A673 (cell line): ENCODE measurements at regions not wholly inside any gene's neighbourhood (a gene's known extent, or its start where the extent isn't known, plus 50 kb on each side); places are given as distances from the start of the nearest gene placed in this dataset.

Experiments
- BruUV-seq: library from RNA; stranded (reverse); fragments of 400-500 nt; replicated peaks from 2 replicates; lab custom pipeline; 2021; lab: Mats Ljungman, UMichigan
- CTCF ChIA-PET: fragments of 300-600 bp; sonication (Branson Sonifier 250); formaldehyde crosslinking; loops from one replicate; lab custom pipeline; 2022; ENCODE audit warnings: antibody characterized with exemption; lab: Charles Lee
- POLR2A ChIA-PET: fragments of 300-600 bp; sonication (Branson Sonifier 250); formaldehyde crosslinking; loops from one replicate; lab custom pipeline; 2022; ENCODE audit warnings: antibody characterized with exemption; ENCODE audit not compliant: low non-redundant PET; lab: Charles Lee
- DNase-seq: peaks from one replicate; pipeline ENCODE4 v3.0.0-alpha.2; 2015; ENCODE audit warnings: low spot score
- H3K27ac ChIP-seq: fragments of 200-600 bp; sonication (generic); 2 replicates; pipeline ENCODE4 v1.5.1; 2016; ENCODE audit warnings: mixed run types, low read depth, mild to moderate bottlenecking, mixed read lengths, antibody characterized with exemption, low read length; ENCODE audit not compliant: poor library complexity, severe bottlenecking
- H3K27me3 ChIP-seq: fragments of 200-600 bp; sonication (generic); replicated peaks from 2 replicates; pipeline ENCODE4 v1.6.1; 2017; ENCODE audit warnings: mixed run types, low read depth, mild to moderate bottlenecking, mixed read lengths, antibody characterized with exemption, low read length; ENCODE audit not compliant: insufficient read depth, poor library complexity
- H3K36me3 ChIP-seq: fragments of 200-600 bp; sonication (generic); 2 replicates; pipeline ENCODE4 v1.6.1; 2016; ENCODE audit warnings: mixed run types, mild to moderate bottlenecking, mixed read lengths, antibody characterized with exemption, low read length; ENCODE audit not compliant: insufficient read depth, poor library complexity, severe bottlenecking
- H3K4me1 ChIP-seq: fragments of 200-600 bp; sonication (generic); 2 replicates; pipeline ENCODE4 v1.6.1; 2017; ENCODE audit warnings: mixed run types, mild to moderate bottlenecking, mixed read lengths, antibody characterized with exemption, low read length; ENCODE audit not compliant: insufficient read depth, poor library complexity, severe bottlenecking
- H3K4me3 ChIP-seq: fragments of 200-600 bp; sonication (generic); 2 replicates; pipeline ENCODE4 v1.5.1; 2016; ENCODE audit warnings: low read depth, mixed run types, mild to moderate bottlenecking, mixed read lengths, low read length; ENCODE audit not compliant: poor library complexity, severe bottlenecking
- H3K9me3 ChIP-seq: fragments of 200-600 bp; sonication (generic); 2 replicates; pipeline ENCODE4 v1.6.1; 2016; ENCODE audit warnings: mixed run types, low read depth, mild to moderate bottlenecking, mixed read lengths, antibody characterized with exemption, low read length; ENCODE audit not compliant: poor library complexity, severe bottlenecking
- CTCF ChIP-seq: fragments of 300-800, 200-600 bp; sonication (generic); conservative IDR thresholded peaks from 2 replicates; pipeline ENCODE4 v1.5.1; 2017; ENCODE audit warnings: low read depth, mild to moderate bottlenecking, antibody characterized with exemption, low read length, moderate library complexity, mixed read lengths
- EZH2 ChIP-seq: fragments of 200-600 bp; sonication (generic); IDR thresholded peaks from 2 replicates; pipeline ENCODE4 v1.6.1; 2017; ENCODE audit warnings: borderline replicate concordance, low read depth, mild to moderate bottlenecking, mixed read lengths, antibody characterized with exemption, low read length; ENCODE audit not compliant: poor library complexity, severe bottlenecking
- intact Hi-C: fragments of 100-400 bp; cut with micrococcal nuclease; formaldehyde crosslinking; loops from one replicate; pipeline ENCODE4 v1.10.0; 2022; ENCODE audit not compliant: unreplicated experiment

DNA sequence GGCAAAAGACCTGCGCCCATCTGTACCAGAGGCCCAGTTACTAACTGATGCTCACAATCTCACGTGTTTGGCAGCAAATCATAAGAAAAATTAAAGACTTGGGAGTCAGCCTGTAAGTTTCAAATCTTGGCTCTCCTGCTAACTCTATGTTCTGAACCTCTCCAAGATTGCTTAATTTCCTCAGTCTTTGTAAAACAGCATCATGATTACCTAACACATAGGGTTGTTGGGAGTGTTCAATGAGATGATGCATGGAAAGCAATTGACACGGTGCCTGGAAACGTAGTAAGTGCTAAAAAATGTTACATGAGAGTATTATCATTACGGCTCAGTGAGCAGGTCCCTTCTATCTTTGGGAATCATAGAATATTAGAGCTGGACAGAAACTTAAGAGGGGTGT is 497.6 kb upstream of the TCF4 start:
- CTCF ChIA-PET = no interaction called here

DNA sequence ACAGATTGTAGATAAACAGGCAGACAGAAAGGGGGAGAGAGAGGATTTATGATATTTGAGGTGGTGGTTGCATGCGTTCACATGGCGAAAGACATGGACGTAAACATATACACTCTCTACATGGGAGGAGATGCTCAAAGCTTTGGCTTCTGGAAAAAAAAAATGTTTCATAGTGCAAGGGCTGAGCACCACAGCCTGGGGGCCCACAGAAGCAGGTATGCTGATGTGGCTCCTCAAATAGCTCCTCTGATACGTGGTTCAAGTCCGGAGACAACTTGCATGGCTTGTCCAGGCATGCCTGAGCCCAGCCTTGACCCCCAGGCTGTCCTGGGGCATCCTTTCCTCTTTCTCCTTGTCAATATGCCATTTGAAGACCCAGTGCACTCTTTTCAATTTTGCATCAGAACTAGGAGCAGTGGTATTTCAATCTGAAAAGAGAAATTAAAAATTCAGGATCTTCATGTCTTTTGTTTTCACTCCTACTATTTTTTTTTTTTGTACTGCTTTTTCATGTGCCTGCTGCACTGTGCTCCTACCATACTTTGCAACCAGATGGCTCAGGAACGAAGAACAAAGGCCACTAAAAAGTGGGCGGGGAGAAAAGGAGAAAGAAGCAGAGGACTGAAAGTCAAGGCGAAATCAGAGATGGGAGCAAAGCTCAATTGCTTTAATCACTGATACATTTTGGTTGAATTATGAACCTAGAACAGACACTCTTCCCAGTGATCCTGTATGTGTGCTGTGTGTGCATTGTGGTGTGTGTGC is 495.7 kb upstream of the TCF4 start:
- intact Hi-C loops = no loop called here
- H3K36me3 ChIP-seq = no peaks in the 10 kb centered on the region
- POLR2A ChIA-PET = no interaction called here
- DNase-seq = no peak
- H3K27ac ChIP-seq = no peak overlapping the region
- H3K9me3 ChIP-seq = no peaks in the 10 kb centered on the region
- no peak overlapping the region for H3K4me3 ChIP-seq
- H3K27me3 ChIP-seq = no peaks in the 10 kb centered on the region
- BruUV-seq = no TSS peak
- TF ChIP-seq CTCF (no peak), EZH2 (no peak)
- H3K4me1 ChIP-seq = no peaks in the 10 kb centered on the region
- CTCF ChIA-PET = no interaction called here

More for the DNA sequence above, 497.6 kb upstream of the TCF4 start:
- no peak overlapping the region for H3K4me3 ChIP-seq
- H3K9me3 ChIP-seq = no peaks in the 10 kb centered on the region
- no peaks in the 10 kb centered on the region for H3K36me3 ChIP-seq
- intact Hi-C loops = no loop called here
- POLR2A ChIA-PET = no interaction called here
- H3K27ac ChIP-seq = no peak overlapping the region
- peaks cover 5% of the 10 kb centered on the region for H3K27me3 ChIP-seq
- no TSS peak for BruUV-seq
- no peaks in the 10 kb centered on the region for H3K4me1 ChIP-seq
- TF ChIP-seq EZH2 (no peak), CTCF (no peak)
- DNase-seq = no peak

GRCh38 chr18:56083097-56083521 is 495.1 kb upstream of the TCF4 start:
- Histone ChIP-seq H3K9me3 (no peaks in the 10 kb centered on the region), H3K27me3 (no peaks in the 10 kb centered on the region), H3K36me3 (no peaks in the 10 kb centered on the region), H3K4me1 (no peaks in the 10 kb centered on the region), H3K4me3 (no peak overlapping the region), H3K27ac (no peak overlapping the region)
- no TSS peak for BruUV-seq
- no peak for DNase-seq
- intact Hi-C loops = no loop called here
- POLR2A ChIA-PET = no interaction called here
- CTCF ChIA-PET = no interaction called here
- TF ChIP-seq CTCF (no peak), EZH2 (no peak)
